Astrocyte of the cerebellum (primary cell): ENCODE measurements at regions not wholly inside any gene's neighbourhood (a gene's known extent, or its start where the extent isn't known, plus 50 kb on each side); places are given as distances from the start of the nearest gene placed in this dataset.

ENCODE experiments used
- DNase-seq: peaks from one replicate; pipeline ENCODE4 v3.0.0-alpha.2; 2011; ENCODE audit warnings: low read depth
- H3K4me3 ChIP-seq: 2 replicates; pipeline ENCODE4 v1.5.1; 2011; ENCODE audit warnings: mild to moderate bottlenecking, low read depth, low read length, moderate library complexity
- CTCF ChIP-seq: IDR thresholded peaks from 2 replicates; pipeline ENCODE4 v1.5.1; 2012; ENCODE audit warnings: low read length, low read depth, moderate library complexity, mild to moderate bottlenecking; ENCODE audit errors: missing control alignments
- in situ Hi-C: cut with HindIII; loops from 2 replicates; pipeline ENCODE4 v1.10.0; 2017; ENCODE audit warnings: low sequenced_read_pairs

GRCh38 chr4:140252742-140253555, 99.0 kb upstream of the MAML3 start:
- in situ Hi-C loops = no loop called here
- peak; percentile 75 for TF ChIP-seq CTCF
- peak overlapping the region; percentile 33 for H3K4me3 ChIP-seq
- peak; percentile 35 for DNase-seq

GRCh38 chr4:140252141-140252741, 98.3 kb upstream of the MAML3 start:
- peak overlapping the region; percentile 33 for H3K4me3 ChIP-seq
- in situ Hi-C loops = no loop called here
- TF ChIP-seq CTCF = no peak
- DNase-seq = no peak

GRCh38 chr4:140251571-140251970, 97.6 kb upstream of the MAML3 start:
- H3K4me3 ChIP-seq = no peak overlapping the region
- in situ Hi-C loops = no loop called here
- TF ChIP-seq CTCF = no peak
- DNase-seq = no peak

- TF ChIP-seq CTCF = no peak
- no peak overlapping the region for H3K4me3 ChIP-seq
- DNase-seq = no peak
- in situ Hi-C loops = no loop called here
Observed at GRCh38 chr4:140250989-140251552, 97.1 kb upstream of the MAML3 start.

GRCh38 chr4:140249351-140249750, 95.4 kb upstream of the MAML3 start:
- in situ Hi-C loops = no loop called here
- peak; percentile 34 for DNase-seq
- no peak overlapping the region for H3K4me3 ChIP-seq
- no peak for TF ChIP-seq CTCF

- DNase-seq = no peak
- in situ Hi-C loops = no loop called here
- no peak overlapping the region for H3K4me3 ChIP-seq
- no peak for TF ChIP-seq CTCF
Observed at GRCh38 chr4:140247237-140247636, 93.3 kb upstream of the MAML3 start.
